GM12891 (cell line): ENCODE measurements at regions not wholly inside any gene's neighbourhood (a gene's known extent, or its start where the extent isn't known, plus 50 kb on each side); places are given as distances from the start of the nearest gene placed in this dataset.
"Not testable (repeated sequence)": the region's sequence is repeated elsewhere in the genome, so short reads cannot be mapped to it uniquely, and the experiment has no call there.

Source experiments
- DNase-seq: peaks from one replicate; pipeline ENCODE4 v3.0.0; 2011; ENCODE audit warnings: low spot score; ENCODE audit not compliant: insufficient read length
- FAIRE-seq: peaks from 2 replicates; lab custom pipeline; 2011; peaks lifted over from hg19 to GRCh38; lab: Jason Lieb, UNC
- PAX5 ChIP-seq: IDR thresholded peaks from 2 replicates; pipeline ENCODE4 v1.6.1; 2011; ENCODE audit warnings: low read length, moderate library complexity, mild to moderate bottlenecking; ENCODE audit not compliant: insufficient read depth, severe bottlenecking
- POLR2A ChIP-seq: IDR thresholded peaks from 2 replicates; pipeline ENCODE4 v1.6.1; 2011; ENCODE audit warnings: low read depth, low read length, control low read depth
- POLR2AphosphoS5 ChIP-seq: IDR thresholded peaks from 2 replicates; pipeline ENCODE4 v1.6.1; 2011; ENCODE audit warnings: low read depth, low read length, control low read depth
- POU2F2 ChIP-seq: IDR thresholded peaks from 2 replicates; pipeline ENCODE4 v1.6.1; 2011; ENCODE audit warnings: low read depth, mild to moderate bottlenecking, control low read depth, low read length, moderate library complexity
- SPI1 ChIP-seq: IDR thresholded peaks from 2 replicates; pipeline ENCODE4 v1.6.1; 2011; ENCODE audit warnings: low read depth, low read length, control low read depth
- TAF1 ChIP-seq: IDR thresholded peaks from 2 replicates; pipeline ENCODE4 v1.6.1; 2011; ENCODE audit warnings: low read depth, low read length, control low read depth

DNA sequence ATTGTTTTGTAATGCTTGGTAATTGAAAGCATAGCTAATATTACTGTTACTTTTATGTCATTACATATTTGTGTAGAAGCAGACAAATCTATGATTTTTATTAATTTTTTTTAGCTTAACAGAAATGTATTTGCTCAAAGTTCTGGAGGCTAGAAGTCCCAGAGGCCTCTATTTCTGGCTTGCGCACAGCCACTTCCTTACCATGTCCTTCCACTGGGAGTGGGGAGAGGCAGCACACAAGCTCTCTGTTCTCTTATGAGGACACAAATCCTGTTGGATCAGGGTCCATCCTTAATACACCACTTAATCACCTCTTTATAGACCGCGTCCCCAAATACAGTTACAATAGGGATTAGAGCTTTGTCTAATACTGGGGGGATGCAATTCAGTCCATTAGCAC, 1061.4 kb downstream of the OTOL1 start:
- no peak for DNase-seq
- no peak for TF ChIP-seq PAX5
- no peak for TF ChIP-seq SPI1
- no peak for TF ChIP-seq TAF1
- no peak for TF ChIP-seq POU2F2
- TF ChIP-seq POLR2A = no peak
- TF ChIP-seq POLR2AphosphoS5 = no peak
- FAIRE-seq = no peak

DNA sequence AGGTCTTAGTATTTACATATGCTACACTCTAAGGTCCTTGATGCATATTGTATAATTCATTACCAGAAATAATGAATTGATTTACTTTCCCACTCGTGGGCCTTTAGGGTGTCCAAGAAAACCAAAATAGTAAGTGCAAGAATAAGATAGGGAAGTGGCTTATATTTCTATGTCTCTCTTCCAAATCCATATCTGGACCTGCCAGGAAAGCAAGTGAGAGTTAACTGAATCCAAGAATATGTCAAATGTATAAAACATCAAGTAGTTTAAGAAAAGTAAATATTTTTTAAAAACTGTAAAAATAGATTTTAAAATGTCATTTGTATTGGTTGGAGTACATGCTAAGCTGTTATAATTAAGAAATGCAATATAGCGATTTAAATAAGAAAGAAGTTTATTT, 1072.1 kb downstream of the OTOL1 start:
- TF ChIP-seq POU2F2 (no peak), POLR2AphosphoS5 (no peak), PAX5 (no peak), SPI1 (no peak), POLR2A (no peak), TAF1 (no peak)
- FAIRE-seq (no peak), DNase-seq (no peak)

DNA sequence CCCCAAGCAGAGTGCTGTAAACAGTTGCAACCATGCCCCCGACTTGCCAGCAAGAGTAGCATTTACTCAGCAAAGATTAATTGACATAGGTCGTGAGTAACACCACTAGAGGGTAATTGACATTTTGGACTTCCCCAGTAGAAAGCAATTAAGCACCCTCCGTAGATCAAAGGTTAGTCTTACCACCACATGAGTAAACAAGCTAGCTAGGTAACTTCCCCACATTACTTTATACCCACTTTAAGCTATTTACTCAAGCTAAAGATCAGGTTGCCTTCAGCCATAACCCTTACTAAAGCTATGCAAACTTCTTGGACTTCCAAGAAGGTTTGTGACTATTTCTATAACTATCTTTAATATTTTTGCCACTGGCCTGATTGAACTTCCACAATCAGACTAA, 1072.7 kb downstream of the OTOL1 start:
- no peak for FAIRE-seq
- TF ChIP-seq SPI1 (no peak), POLR2A (no peak), POLR2AphosphoS5 (no peak), POU2F2 (no peak), TAF1 (no peak), PAX5 (no peak)
- no peak for DNase-seq

DNA sequence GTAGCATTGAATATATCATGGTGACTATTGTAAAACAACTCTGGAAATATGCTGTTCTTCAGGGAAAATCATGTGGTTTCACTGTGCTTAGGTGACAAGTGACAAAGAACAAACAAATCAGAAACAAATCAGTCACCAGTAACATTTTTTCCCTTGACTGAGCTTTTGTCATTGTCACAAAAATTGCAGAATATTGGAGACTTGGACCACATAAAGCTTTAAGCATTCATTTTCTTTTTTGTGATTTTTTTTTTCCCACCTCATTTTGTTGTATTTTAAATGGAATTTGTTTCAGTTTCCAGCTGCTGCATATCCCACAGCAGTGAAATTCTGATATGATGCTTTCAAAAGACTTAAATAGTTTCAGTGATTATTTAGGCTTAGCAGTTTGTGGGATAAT, 1088.4 kb downstream of the OTOL1 start:
- DNase-seq (no peak), FAIRE-seq (no peak)
- TF ChIP-seq SPI1 (no peak), TAF1 (no peak), POU2F2 (no peak), POLR2AphosphoS5 (no peak), PAX5 (no peak), POLR2A (no peak)

DNA sequence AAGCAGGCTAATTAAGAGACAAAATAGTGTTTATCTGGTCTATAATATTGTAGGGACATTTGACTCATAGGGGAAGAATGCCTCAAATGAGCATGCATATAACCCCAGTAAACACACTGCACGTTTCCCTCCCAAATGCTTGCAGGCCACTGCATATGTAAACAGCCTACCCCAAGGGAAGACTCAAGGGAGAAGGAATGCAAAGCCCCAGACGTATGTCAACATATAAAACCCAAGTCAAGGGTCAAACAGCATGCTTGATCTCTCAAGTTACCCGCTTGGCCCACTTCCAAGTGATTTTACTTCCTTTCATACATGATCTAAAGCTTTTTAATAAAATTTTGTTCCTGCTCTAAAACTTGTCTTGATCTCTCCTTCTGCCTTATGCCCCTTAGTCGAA, 1090.0 kb downstream of the OTOL1 start:
- TF ChIP-seq POLR2AphosphoS5 (no peak), SPI1 (no peak), POLR2A (no peak), TAF1 (no peak), PAX5 (no peak)
- DNase-seq (no peak), FAIRE-seq (no peak)

DNA sequence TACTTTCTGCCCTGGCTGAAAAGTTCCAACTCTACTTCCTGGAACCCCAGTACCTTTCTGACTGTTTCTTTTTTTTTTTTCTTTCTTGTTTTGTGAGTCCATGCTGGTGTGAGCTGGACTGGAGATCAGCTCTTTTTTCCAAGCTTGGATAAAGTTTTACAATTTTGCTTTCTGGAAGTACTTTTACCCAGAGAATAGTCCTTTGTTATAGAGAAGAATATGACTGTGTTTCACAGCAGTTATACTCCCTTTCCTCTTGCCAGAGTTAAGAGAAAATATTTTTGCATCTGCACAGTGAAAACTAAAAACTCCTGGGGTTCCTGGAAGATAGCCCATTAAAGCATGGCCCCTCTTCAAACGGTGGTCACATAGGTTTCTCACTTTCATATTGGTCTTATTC, 1100.6 kb downstream of the OTOL1 start:
- FAIRE-seq (no peak), DNase-seq (no peak)
- TF ChIP-seq PAX5 = no peak
- no peak for TF ChIP-seq POLR2A
- no peak for TF ChIP-seq TAF1
- no peak for TF ChIP-seq SPI1
- TF ChIP-seq POU2F2 = no peak
- no peak for TF ChIP-seq POLR2AphosphoS5

DNA sequence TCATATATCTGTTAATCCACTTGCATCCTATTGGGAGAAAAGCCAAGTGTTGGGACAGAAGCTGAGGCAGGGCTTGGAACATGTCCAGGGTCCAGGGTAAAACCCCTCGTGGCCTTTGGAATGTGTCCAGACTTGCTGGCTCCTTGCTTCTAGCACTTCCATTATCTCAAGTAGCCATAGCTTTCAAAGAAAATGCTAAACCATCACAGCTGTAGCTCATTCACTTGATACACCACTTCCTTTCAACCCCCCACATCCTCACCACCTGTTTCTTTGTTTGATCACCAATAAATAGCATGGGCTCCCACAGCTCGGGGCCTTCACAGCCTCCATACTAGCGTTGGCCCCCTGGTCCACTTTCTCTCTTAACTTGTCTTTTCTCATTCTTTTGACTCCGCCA, 1101.9 kb downstream of the OTOL1 start:
- not testable (repeated sequence) for FAIRE-seq, DNase-seq

DNA sequence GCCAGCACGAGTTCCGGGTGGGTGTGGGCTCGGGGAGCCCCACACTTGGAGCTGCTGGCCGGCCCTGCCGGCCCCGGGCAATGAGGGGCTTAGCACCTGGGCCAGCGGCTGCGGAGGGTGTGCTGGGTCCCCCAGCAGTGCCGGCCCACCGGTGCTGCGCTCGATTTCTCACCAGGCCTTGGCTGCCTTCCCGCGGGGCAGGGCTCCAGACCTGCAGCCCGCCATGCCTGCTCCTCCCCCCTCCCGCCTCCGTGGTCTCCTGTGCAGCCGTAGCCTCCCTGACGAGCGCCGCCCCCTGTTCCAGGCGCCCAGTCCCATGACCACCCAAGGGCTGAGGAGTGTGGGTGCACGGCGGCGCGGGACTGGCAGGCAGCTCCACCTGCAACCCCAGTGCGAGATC, 1103.1 kb downstream of the OTOL1 start:
- FAIRE-seq = not testable (repeated sequence)

DNA sequence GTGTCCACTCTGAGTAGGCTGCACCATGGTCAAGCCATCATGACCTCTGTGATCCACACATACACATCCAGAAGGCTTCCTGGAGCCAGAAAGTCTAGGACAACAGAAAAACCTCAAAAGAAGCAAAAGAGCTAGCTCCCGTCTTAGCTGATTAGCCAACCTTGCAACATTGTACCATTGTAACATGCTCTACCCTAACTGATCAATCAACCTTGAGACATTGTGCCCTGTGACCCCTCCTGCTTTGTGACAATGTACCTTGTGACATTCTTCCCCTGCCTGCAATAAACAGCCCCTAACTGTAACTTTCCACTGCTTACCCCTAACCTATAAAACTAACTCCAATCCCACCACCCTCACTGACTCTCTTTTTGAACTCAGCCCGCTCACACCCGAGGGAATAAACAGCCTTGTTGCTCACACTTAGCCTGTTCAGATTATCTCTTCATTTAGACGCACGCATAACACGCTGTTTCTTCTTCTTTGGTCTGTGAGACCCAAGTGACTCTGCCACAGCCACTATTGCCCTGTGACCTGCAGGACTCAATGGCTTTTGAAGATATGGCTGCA, 1104.6 kb downstream of the OTOL1 start:
- no peak for FAIRE-seq
- TF ChIP-seq POLR2A = no peak
- TF ChIP-seq PAX5 = no peak
- TF ChIP-seq POLR2AphosphoS5 = no peak
- no peak for TF ChIP-seq TAF1
- DNase-seq = no peak

More for the DNA sequence above, 1103.1 kb downstream of the OTOL1 start:
- DNase-seq = not testable (repeated sequence)

DNA sequence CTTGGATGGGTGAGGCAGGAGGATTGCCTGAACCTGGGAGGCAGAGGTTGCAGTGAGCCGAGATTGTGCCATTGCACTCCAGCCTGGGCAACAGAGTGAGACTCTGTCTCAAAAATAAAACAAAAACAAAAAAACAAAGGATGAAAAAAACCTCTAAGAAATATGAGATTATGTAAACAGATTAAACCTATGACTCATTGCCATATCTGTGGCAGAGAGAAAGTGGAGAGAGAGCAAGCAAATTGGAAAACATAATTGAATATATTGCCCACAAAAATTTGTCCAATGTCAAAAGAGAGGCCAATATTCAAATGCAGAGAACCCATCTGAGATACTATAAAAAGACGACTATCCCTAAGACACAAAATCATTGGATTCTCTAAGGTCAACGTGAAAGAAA, 1106.0 kb downstream of the OTOL1 start:
- FAIRE-seq = no peak
- no peak for TF ChIP-seq PAX5
- TF ChIP-seq POLR2AphosphoS5 = no peak
- TF ChIP-seq POLR2A = no peak
- TF ChIP-seq POU2F2 = no peak
- no peak for TF ChIP-seq SPI1
- TF ChIP-seq TAF1 = no peak

More for the DNA sequence above, 1106.0 kb downstream of the OTOL1 start:
- no peak for DNase-seq
